Colonic mucosa (tissue), 4 donors: ENCODE measurements at regions not wholly inside any gene's neighbourhood (a gene's known extent, or its start where the extent isn't known, plus 50 kb on each side); places are given as distances from the start of the nearest gene placed in this dataset.
"Not testable (repeated sequence)": the region's sequence is repeated elsewhere in the genome, so short reads cannot be mapped to it uniquely, and the experiment has no call there.

Source experiments
- DNase-seq: peaks from one replicate; pipeline ENCODE4 v3.0.0-alpha.2; 2020
- H3K27ac ChIP-seq: fragments of 200-600 bp; one replicate; pipeline ENCODE4 v1.8.0; 2021
- H3K27me3 ChIP-seq: fragments of 200-600 bp; one replicate; pipeline ENCODE4 v1.8.0; 2021
- H3K36me3 ChIP-seq: fragments of 200-600 bp; one replicate; pipeline ENCODE4 v1.8.0; 2021
- H3K4me1 ChIP-seq: fragments of 200-600 bp; one replicate; pipeline ENCODE4 v1.8.0; 2021; ENCODE audit warnings: mild to moderate bottlenecking
- H3K4me3 ChIP-seq: fragments of 200-600 bp; one replicate; pipeline ENCODE4 v1.8.0; 2021
- H3K9ac ChIP-seq, 2 donors: one replicate each; pipeline ENCODE4 v1.7.0; 2013; ENCODE audit warnings: control low read depth in 2 of 2, low read depth in 2 of 2, low read length in 2 of 2
- H3K9me3 ChIP-seq: fragments of 200-600 bp; one replicate; pipeline ENCODE4 v1.8.0; 2021
- intact Hi-C: fragments of 100-400 bp; cut with DNase I; formaldehyde crosslinking; loops from one replicate; pipeline ENCODE4 v1.14.1; 2022
- TF ChIP-seq, protein P1 (sequence below): fragments of 200-600 bp; IDR thresholded peaks from one replicate; pipeline ENCODE4 v1.8.0; 2022; ENCODE audit warnings: antibody characterized with exemption, mild to moderate bottlenecking
- donor health status: healthy.
- donor health status: DM: no; HTN: no; CAD: no.
- donor health status: DM: no; HTN: no; CAD: no.

DNA sequence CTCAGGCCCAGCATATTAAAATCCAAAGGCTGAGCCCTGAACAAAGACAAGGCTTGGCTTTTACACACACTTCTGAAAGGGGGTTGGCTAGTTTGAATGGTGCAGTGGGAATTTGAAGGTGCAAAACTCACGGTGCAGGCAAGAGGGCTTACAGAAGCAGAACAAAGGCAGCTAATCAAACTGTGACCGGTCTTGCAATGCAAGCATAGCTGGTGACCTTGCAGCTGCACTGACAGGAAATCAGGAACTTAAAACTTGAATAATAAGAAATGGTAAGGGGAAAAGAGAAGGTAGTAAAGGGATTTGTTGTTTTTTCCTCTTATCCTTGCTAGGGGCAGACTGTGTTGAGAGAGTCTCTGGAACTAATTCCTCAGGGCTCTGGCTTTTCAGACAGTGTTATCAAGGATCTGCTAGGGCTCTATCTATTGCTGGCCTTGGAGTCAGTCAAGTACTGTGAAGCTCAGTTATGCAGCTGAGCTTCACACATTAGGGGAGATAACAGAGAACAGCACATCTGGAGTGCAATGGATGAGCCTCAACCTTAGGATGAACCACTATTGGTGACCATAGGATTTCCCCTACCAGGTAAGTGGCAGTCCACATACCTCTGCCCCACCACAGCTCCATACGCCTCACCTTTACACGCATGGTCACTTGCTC, 97.6 kb downstream of the PPIAL4G start:
- no peak overlapping the region for H3K9ac ChIP-seq
- TF ChIP-seq, protein P1, sequence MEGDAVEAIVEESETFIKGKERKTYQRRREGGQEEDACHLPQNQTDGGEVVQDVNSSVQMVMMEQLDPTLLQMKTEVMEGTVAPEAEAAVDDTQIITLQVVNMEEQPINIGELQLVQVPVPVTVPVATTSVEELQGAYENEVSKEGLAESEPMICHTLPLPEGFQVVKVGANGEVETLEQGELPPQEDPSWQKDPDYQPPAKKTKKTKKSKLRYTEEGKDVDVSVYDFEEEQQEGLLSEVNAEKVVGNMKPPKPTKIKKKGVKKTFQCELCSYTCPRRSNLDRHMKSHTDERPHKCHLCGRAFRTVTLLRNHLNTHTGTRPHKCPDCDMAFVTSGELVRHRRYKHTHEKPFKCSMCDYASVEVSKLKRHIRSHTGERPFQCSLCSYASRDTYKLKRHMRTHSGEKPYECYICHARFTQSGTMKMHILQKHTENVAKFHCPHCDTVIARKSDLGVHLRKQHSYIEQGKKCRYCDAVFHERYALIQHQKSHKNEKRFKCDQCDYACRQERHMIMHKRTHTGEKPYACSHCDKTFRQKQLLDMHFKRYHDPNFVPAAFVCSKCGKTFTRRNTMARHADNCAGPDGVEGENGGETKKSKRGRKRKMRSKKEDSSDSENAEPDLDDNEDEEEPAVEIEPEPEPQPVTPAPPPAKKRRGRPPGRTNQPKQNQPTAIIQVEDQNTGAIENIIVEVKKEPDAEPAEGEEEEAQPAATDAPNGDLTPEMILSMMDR: no peak
- H3K9me3 ChIP-seq: no peaks in the 10 kb centered on the region
- H3K4me3 ChIP-seq: no peak overlapping the region
- no peaks in the 10 kb centered on the region for H3K4me1 ChIP-seq
- H3K27me3 ChIP-seq: no peaks in the 10 kb centered on the region
- DNase-seq: no peak
- H3K27ac ChIP-seq: no peak overlapping the region
- intact Hi-C loops: no loop called here
- H3K36me3 ChIP-seq: no peaks in the 10 kb centered on the region

DNA sequence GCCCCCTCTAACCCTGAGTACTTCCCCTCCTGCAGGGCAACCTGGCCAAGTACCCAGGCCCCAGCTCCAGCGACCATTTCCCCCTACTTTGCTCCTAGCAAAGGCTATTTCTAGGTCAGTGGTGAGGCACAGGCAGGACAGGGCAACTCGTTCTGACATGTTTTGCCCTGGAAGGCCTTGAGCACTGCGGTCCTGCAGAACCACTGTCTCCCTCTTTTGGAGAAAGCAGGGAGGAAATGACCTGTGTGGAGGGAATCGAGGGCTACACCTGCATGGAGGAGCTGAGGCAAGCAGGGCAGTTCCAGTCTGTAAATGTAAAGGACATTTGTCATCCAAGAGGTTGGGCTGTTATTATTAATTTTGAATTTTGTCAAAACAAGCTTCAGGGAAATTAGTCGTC, 99.1 kb downstream of the PPIAL4G start:
- DNase-seq: no peak
- Histone ChIP-seq H3K36me3 (no peaks in the 10 kb centered on the region), H3K9me3 (no peaks in the 10 kb centered on the region), H3K9ac (no peak overlapping the region), H3K4me1 (no peaks in the 10 kb centered on the region), H3K4me3 (no peak overlapping the region), H3K27ac (no peak overlapping the region), H3K27me3 (no peaks in the 10 kb centered on the region)
- intact Hi-C loops: no loop called here
- TF ChIP-seq, protein P1: no peak

DNA sequence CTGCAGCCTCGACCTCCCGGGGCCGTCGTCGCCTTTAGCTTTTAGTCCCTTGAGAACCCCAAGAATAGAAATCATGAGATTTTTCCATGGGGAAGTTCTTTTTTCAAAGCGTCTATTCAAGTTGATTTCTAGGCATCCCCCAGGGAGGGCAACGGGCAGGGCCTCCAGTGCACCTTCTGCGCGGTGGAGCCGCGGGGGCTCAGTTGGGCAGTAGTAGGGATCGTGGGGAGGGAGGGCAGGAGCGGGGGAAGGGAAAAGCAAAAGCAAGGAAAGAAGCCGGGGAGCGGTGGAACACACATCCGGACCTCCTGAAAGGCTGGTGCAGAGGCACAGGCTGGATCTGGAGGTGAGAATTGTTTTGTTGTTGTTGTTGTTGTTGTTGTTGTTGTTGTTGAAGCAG, 103.4 kb downstream of the PPIAL4G start:
- Histone ChIP-seq H3K27ac (no peak overlapping the region), H3K9ac (no peak overlapping the region), H3K9me3 (no peaks in the 10 kb centered on the region), H3K27me3 (no peaks in the 10 kb centered on the region), H3K4me3 (no peak overlapping the region), H3K36me3 (no peaks in the 10 kb centered on the region), H3K4me1 (no peaks in the 10 kb centered on the region)
- no peak for DNase-seq
- TF ChIP-seq, protein P1: no peak
- intact Hi-C loops: no loop called here

DNA sequence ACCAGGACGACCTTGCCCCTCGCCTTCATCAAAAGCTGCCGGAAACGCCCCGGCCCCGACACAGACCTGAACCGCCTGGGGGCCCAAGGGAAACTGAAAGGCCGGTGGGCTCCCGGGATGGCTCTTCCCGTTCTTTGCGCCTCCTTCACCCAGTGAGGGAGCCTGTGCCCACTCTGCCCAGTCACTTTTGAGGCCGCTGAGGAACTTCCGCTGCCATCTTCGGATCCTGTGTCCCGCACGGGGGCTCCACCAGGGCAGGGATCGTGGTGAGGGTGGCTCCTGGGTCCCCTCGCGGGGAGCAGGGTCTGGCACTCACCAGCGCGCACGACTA, 104.0 kb downstream of the PPIAL4G start:
- DNase-seq: no peak
- H3K27ac ChIP-seq: no peak overlapping the region
- no peaks in the 10 kb centered on the region for H3K36me3 ChIP-seq
- TF ChIP-seq, protein P1: no peak
- intact Hi-C loops: no loop called here
- H3K9me3 ChIP-seq: no peaks in the 10 kb centered on the region
- no peaks in the 10 kb centered on the region for H3K4me1 ChIP-seq
- H3K4me3 ChIP-seq: no peak overlapping the region
- no peak overlapping the region for H3K9ac ChIP-seq
- H3K27me3 ChIP-seq: no peaks in the 10 kb centered on the region

DNA sequence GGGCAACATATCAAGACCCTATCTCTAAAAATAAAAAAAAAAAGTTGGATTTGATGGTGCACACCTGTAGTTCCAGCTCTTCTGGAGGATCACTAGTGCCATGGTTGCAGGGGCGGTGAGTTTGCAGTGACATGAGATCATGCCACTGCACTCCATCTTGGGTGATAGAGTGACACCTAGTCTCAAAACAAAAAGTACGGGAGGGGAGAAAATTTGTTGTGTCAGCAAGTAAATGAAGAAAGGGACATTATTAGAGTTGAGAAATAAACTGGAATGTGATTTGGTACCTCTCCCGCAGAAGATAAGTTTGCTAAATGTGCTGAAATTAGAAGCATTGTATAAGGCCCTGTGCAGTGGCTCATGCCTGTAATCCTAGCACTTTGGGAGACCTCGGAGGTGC, 105.1 kb downstream of the PPIAL4G start:
- H3K27ac ChIP-seq, H3K9ac ChIP-seq, H3K27me3 ChIP-seq, H3K4me3 ChIP-seq, H3K4me1 ChIP-seq, H3K36me3 ChIP-seq, DNase-seq, H3K9me3 ChIP-seq, intact Hi-C loops: not testable (repeated sequence)

DNA sequence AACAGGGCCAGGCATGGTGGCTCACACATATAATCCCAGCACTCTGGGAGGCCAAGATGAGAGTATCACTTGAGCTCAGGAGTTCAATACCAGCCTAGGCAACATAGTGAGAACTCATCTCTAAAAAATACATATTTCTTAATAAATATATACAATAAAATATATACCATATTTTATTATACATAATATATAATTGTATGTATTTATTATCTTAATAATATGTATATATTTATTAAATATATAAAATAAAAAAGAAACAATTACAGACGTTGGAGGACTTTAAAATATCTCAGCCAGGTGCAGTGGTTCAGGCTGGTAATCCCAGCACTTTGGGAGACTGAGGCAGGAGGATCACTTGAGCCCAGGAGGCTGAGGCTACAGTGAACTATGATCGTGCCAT, 106.1 kb downstream of the PPIAL4G start:
- H3K4me3 ChIP-seq, H3K27ac ChIP-seq, intact Hi-C loops, DNase-seq, H3K36me3 ChIP-seq, H3K4me1 ChIP-seq, H3K27me3 ChIP-seq, H3K9me3 ChIP-seq, H3K9ac ChIP-seq: not testable (repeated sequence)
